ENCODE measurements at regions not wholly inside any gene's neighbourhood (a gene's known extent, or its start where the extent isn't known, plus 50 kb on each side); places are given as distances from the start of the nearest gene placed in this dataset.

- TF ChIP-seq POLR2A (IDR thresholded peaks at IDR 0.05; ENCODE audit: low read length) = no peak
- TF ChIP-seq GATA1 (IDR thresholded peaks at IDR 0.05; ENCODE audit: low read depth, low read length) = no peak
- no peak for DNase-seq
Observed at GRCh38 chr9:28155067-28155466, 581.8 kb upstream of the C9orf72 start.

DNA sequence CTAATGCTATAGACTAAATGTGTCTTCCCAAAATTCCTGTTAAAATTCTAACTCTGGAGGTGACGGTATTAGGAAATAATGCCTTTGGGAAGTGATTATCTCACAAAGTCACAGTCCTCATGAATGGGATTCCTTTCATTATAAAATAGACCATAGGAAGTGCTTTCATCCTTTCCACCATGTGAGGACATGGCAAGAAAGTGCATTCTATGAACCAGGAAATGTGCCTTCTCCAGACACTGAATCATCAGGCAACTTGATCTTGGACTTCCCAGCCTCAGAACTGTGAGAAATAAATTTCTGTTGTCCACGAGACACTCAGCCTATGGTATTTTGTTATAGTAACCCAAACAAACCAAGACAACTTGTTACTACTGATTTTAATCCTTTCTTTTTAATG is 582.4 kb upstream of the C9orf72 start:
- DNase-seq = no peak
- no peak for TF ChIP-seq GATA1 (IDR thresholded peaks at IDR 0.05; ENCODE audit: low read depth, low read length)
- no peak for TF ChIP-seq POLR2A (IDR thresholded peaks at IDR 0.05; ENCODE audit: low read length)

GRCh38 chr9:28158451-28158850 is 585.2 kb upstream of the C9orf72 start:
- DNase-seq = no peak
- TF ChIP-seq POLR2A (IDR thresholded peaks at IDR 0.05; ENCODE audit: low read length) (no peak), GATA1 (IDR thresholded peaks at IDR 0.05; ENCODE audit: low read depth, low read length) (no peak)

- DNase-seq = no peak
- TF ChIP-seq POLR2A (IDR thresholded peaks at IDR 0.05; ENCODE audit: low read length) = no peak
- no peak for TF ChIP-seq GATA1 (IDR thresholded peaks at IDR 0.05; ENCODE audit: low read depth, low read length)
Observed at GRCh38 chr9:28163619-28164018, 590.3 kb upstream of the C9orf72 start.

GRCh38 chr9:28166179-28166578 is 592.9 kb upstream of the C9orf72 start:
- no peak for TF ChIP-seq POLR2A (IDR thresholded peaks at IDR 0.05; ENCODE audit: low read length)
- no peak for TF ChIP-seq GATA1 (IDR thresholded peaks at IDR 0.05; ENCODE audit: low read depth, low read length)
- no peak for DNase-seq

GRCh38 chr9:28177142-28177541 is 603.9 kb upstream of the C9orf72 start:
- DNase-seq = no peak
- no peak for TF ChIP-seq POLR2A (IDR thresholded peaks at IDR 0.05; ENCODE audit: low read length)
- TF ChIP-seq GATA1 (IDR thresholded peaks at IDR 0.05; ENCODE audit: low read depth, low read length) = no peak

DNA sequence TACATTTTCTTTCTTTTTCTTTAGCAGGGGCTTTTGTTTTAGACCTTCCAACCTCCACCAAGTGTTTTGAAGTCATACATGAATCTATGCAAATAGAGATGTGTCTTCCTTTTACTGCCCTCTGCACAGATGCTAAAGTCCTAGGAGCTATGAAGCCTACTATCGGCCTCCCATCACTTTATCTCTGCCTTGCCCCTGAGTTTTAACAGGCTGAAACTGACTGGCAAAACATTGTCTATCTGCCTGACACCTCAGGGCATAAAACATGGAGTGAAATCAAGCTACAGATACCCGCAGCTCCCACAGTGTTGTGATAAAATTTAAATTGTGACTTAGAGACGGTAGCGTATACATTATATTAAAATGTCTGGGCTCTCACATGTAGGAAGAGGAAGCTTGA is 604.6 kb upstream of the C9orf72 start:
- TF ChIP-seq GATA1 (IDR thresholded peaks at IDR 0.05; ENCODE audit: low read depth, low read length) (no peak), POLR2A (IDR thresholded peaks at IDR 0.05; ENCODE audit: low read length) (no peak)
- no peak for DNase-seq

GRCh38 chr9:28179893-28180292 is 606.6 kb upstream of the C9orf72 start:
- DNase-seq = no peak
- TF ChIP-seq POLR2A (IDR thresholded peaks at IDR 0.05; ENCODE audit: low read length) (no peak), GATA1 (IDR thresholded peaks at IDR 0.05; ENCODE audit: low read depth, low read length) (no peak)

DNA sequence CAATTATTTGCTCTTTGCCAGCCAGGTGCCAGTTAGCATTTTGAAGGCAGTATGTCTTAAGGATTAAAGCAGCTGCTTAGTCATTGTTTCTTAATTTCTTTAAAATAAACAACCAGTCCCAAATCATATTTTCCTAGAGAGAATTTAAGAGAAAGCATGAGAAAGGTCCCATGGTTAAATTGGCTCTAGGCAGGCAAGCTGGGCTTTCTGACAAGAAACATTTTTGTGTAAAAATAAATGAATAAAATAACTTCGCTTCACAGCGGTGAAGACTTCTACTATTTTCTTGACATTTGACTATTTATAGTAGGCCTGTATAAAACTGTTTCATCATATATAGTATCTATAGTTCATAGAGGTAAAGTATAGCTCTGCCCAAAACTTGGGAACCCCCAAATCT is 617.7 kb upstream of the C9orf72 start:
- no peak for TF ChIP-seq GATA1 (IDR thresholded peaks at IDR 0.05; ENCODE audit: low read depth, low read length)
- TF ChIP-seq POLR2A (IDR thresholded peaks at IDR 0.05; ENCODE audit: low read length) = no peak
- no peak for DNase-seq

- DNase-seq = no peak
Observed at GRCh38 chr9:28197653-28198052, 624.4 kb upstream of the C9orf72 start.

GRCh38 chr9:28203036-28203435 is 629.8 kb upstream of the C9orf72 start:
- TF ChIP-seq POLR2A (IDR thresholded peaks at IDR 0.05; ENCODE audit: low read length) (no peak), GATA1 (IDR thresholded peaks at IDR 0.05; ENCODE audit: low read depth, low read length) (no peak)
- no peak for DNase-seq

More at GRCh38 chr9:28197653-28198052, 624.4 kb upstream of the C9orf72 start:
- TF ChIP-seq POLR2A (IDR thresholded peaks at IDR 0.05; ENCODE audit: low read length) (no peak), GATA1 (IDR thresholded peaks at IDR 0.05; ENCODE audit: low read depth, low read length) (no peak)

GRCh38 chr9:28206280-28206679 is 633.0 kb upstream of the C9orf72 start:
- DNase-seq = no peak
- TF ChIP-seq GATA1 (IDR thresholded peaks at IDR 0.05; ENCODE audit: low read depth, low read length) = no peak
- no peak for TF ChIP-seq POLR2A (IDR thresholded peaks at IDR 0.05; ENCODE audit: low read length)

DNA sequence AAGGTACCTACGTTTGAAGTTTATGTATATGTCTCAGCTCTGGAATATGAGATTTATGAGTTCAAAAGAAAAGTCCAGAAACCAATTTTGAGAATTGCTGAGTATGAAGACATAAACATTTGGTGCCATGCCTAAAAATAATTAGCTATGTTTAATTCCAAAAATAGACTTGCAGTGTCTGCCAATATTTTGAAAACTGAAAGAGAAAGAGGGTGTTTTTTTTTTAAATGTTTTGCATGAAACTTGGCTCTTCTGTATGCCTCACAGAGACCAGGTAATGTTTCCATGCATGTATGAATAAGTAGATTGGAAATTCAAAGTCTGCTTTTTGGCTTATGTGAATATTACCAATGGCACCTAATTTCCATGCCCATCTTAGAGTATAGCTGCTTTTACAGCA is 634.4 kb upstream of the C9orf72 start:
- TF ChIP-seq GATA1 (IDR thresholded peaks at IDR 0.05; ENCODE audit: low read depth, low read length) (no peak), POLR2A (IDR thresholded peaks at IDR 0.05; ENCODE audit: low read length) (no peak)
- DNase-seq = no peak

- DNase-seq = no peak
- no peak for TF ChIP-seq GATA1 (IDR thresholded peaks at IDR 0.05; ENCODE audit: low read depth, low read length)
- no peak for TF ChIP-seq POLR2A (IDR thresholded peaks at IDR 0.05; ENCODE audit: low read length)
Observed at GRCh38 chr9:28209130-28209529, 635.8 kb upstream of the C9orf72 start.

GRCh38 chr9:28212979-28213378 is 639.7 kb upstream of the C9orf72 start:
- TF ChIP-seq POLR2A (IDR thresholded peaks at IDR 0.05; ENCODE audit: low read length) (no peak), GATA1 (IDR thresholded peaks at IDR 0.05; ENCODE audit: low read depth, low read length) (no peak)
- no peak for DNase-seq

All from erythroblast (primary cell).